ENCODE measurements at regions not wholly inside any gene's neighbourhood (a gene's known extent, or its start where the extent isn't known, plus 50 kb on each side); places are given as distances from the start of the nearest gene placed in this dataset.

DNA sequence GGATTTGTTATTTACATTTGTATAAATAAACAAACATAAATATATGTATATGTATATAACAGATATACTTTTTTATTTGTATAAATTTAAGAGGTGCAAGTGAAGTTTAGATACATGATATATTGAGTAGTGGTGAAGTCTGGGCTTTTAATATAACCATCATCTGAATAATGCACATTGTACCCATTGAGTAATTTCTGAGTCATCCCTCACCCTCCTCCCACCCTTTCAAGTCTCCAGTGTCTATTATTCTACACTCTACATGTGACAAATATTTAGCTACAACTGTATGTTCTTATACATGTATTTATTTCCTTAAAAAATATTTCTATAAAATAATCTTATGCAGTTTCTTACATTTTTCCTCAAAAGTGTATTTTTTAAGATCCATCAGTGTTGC, 358.7 kb upstream of the TFPI start:
- no peak for ATAC-seq

GRCh38 chr2:187915810-187916209, 361.6 kb upstream of the TFPI start:
- no peaks in the 10 kb centered on the region for H3K9me3 ChIP-seq
- ATAC-seq (no peak), DNase-seq (no peak)
- no peaks in the 10 kb centered on the region for H3K36me3 ChIP-seq (ENCODE audit: insufficient read depth in 1 of 2, low read depth in 1 of 2)
- TF ChIP-seq, protein P1, sequence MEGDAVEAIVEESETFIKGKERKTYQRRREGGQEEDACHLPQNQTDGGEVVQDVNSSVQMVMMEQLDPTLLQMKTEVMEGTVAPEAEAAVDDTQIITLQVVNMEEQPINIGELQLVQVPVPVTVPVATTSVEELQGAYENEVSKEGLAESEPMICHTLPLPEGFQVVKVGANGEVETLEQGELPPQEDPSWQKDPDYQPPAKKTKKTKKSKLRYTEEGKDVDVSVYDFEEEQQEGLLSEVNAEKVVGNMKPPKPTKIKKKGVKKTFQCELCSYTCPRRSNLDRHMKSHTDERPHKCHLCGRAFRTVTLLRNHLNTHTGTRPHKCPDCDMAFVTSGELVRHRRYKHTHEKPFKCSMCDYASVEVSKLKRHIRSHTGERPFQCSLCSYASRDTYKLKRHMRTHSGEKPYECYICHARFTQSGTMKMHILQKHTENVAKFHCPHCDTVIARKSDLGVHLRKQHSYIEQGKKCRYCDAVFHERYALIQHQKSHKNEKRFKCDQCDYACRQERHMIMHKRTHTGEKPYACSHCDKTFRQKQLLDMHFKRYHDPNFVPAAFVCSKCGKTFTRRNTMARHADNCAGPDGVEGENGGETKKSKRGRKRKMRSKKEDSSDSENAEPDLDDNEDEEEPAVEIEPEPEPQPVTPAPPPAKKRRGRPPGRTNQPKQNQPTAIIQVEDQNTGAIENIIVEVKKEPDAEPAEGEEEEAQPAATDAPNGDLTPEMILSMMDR (IDR thresholded peaks at IDR 0.05): no peak
- no peaks in the 10 kb centered on the region for H3K27me3 ChIP-seq (ENCODE audit: insufficient read depth in 3 of 3, low read length in 2 of 3)
- WGBS, 3 donors: 66 to 72% (median 70%) methylated on average over 4 of the region's 4 CpGs
- no peaks in the 10 kb centered on the region for H3K4me1 ChIP-seq
- no peak overlapping the region for H3K27ac ChIP-seq
- intact Hi-C loops (cut with DNase I): no loop called here
- no peak overlapping the region for H3K4me3 ChIP-seq

More for the DNA sequence above, 358.7 kb upstream of the TFPI start:
- DNase-seq: no peak
- H3K27ac ChIP-seq: no peak overlapping the region
- no peaks in the 10 kb centered on the region for H3K9me3 ChIP-seq
- H3K4me1 ChIP-seq: no peaks in the 10 kb centered on the region
- no peaks in the 10 kb centered on the region for H3K27me3 ChIP-seq (ENCODE audit: insufficient read depth in 3 of 3, low read length in 2 of 3)
- intact Hi-C loops (cut with DNase I): no loop called here
- no peak overlapping the region for H3K4me3 ChIP-seq
- TF ChIP-seq, protein P1 (IDR thresholded peaks at IDR 0.05): no peak
- H3K36me3 ChIP-seq (ENCODE audit: insufficient read depth in 1 of 2, low read depth in 1 of 2): no peaks in the 10 kb centered on the region

DNA sequence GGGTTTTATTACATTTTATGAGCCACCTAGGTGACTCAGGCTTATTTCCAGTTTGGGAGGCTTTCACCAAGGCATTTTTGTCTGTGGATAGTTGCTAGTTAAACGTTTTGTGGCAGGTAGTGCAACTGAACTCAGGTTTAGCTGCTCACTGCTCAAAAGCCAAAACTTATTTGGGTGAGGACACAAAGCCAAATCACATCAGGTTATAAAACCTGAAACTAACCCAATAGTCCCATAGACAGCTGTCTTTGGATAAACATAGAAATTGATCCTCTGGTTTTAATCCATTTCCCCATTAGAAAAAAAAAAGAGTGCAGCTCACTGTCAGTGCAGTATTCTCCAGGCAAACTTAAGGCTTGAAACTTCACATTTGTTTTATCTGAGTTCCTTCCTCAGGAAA, 362.6 kb upstream of the TFPI start:
- no peaks in the 10 kb centered on the region for H3K4me1 ChIP-seq
- no peak overlapping the region for H3K4me3 ChIP-seq
- H3K27me3 ChIP-seq (ENCODE audit: insufficient read depth in 3 of 3, low read length in 2 of 3): no peaks in the 10 kb centered on the region
- TF ChIP-seq, protein P1 (IDR thresholded peaks at IDR 0.05): no peak
- intact Hi-C loops (cut with DNase I): no loop called here
- H3K27ac ChIP-seq: no peak overlapping the region
- WGBS, 3 donors: 51 to 63% (median 63%) methylated on average over 1 of the region's 1 CpG
- H3K36me3 ChIP-seq (ENCODE audit: insufficient read depth in 1 of 2, low read depth in 1 of 2): no peaks in the 10 kb centered on the region
- H3K9me3 ChIP-seq: no peaks in the 10 kb centered on the region
- ATAC-seq (no peak), DNase-seq (no peak)

GRCh38 chr2:187917535-187917934, 363.3 kb upstream of the TFPI start:
- TF ChIP-seq, protein P1 (IDR thresholded peaks at IDR 0.05): no peak
- no peaks in the 10 kb centered on the region for H3K27me3 ChIP-seq (ENCODE audit: insufficient read depth in 3 of 3, low read length in 2 of 3)
- H3K36me3 ChIP-seq (ENCODE audit: insufficient read depth in 1 of 2, low read depth in 1 of 2): no peaks in the 10 kb centered on the region
- no peaks in the 10 kb centered on the region for H3K4me1 ChIP-seq
- no peak overlapping the region for H3K4me3 ChIP-seq
- DNase-seq: no peak
- H3K9me3 ChIP-seq: no peaks in the 10 kb centered on the region
- intact Hi-C loops (cut with DNase I): no loop called here
- no peak for ATAC-seq
- H3K27ac ChIP-seq: no peak overlapping the region

GRCh38 chr2:187918996-187919821, 365.0 kb upstream of the TFPI start:
- TF ChIP-seq, protein P1 (IDR thresholded peaks at IDR 0.05): no peak
- 57 to 63% (median 57%) methylated on average over 4 of the region's 4 CpGs for WGBS, 3 donors
- Histone ChIP-seq H3K27ac (no peak overlapping the region), H3K36me3 (ENCODE audit: insufficient read depth in 1 of 2, low read depth in 1 of 2) (no peaks in the 10 kb centered on the region), H3K9me3 (no peaks in the 10 kb centered on the region), H3K4me3 (no peak overlapping the region), H3K4me1 (no peaks in the 10 kb centered on the region), H3K27me3 (ENCODE audit: insufficient read depth in 3 of 3, low read length in 2 of 3) (no peaks in the 10 kb centered on the region)
- DNase-seq: no peak
- ATAC-seq: no peak
- intact Hi-C loops (cut with DNase I): no loop called here
